ENCODE measurements at regions not wholly inside any gene's neighbourhood (a gene's known extent, or its start where the extent isn't known, plus 50 kb on each side); places are given as distances from the start of the nearest gene placed in this dataset.

DNA sequence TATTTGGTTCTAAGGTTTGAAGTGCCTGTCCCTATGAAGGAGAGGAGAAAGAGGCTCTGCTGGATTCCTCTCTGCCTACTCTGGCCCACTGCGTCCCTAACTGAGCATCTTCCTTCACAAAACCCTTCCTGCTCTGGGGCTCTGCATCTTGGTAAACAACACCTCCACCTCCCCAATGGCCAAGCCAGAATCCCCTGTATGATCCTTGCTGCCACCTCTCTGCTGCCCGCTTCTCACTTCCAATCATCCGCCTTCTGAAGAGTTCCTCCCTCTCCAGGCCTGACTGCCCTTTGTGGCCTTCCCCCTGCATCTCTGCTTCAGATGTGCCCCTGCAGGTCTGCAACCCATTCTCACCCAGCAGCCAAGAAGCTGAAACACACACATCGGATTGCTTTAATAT lies 110.6 kb upstream of the RPH3A start:
- TF ChIP-seq, protein P1, sequence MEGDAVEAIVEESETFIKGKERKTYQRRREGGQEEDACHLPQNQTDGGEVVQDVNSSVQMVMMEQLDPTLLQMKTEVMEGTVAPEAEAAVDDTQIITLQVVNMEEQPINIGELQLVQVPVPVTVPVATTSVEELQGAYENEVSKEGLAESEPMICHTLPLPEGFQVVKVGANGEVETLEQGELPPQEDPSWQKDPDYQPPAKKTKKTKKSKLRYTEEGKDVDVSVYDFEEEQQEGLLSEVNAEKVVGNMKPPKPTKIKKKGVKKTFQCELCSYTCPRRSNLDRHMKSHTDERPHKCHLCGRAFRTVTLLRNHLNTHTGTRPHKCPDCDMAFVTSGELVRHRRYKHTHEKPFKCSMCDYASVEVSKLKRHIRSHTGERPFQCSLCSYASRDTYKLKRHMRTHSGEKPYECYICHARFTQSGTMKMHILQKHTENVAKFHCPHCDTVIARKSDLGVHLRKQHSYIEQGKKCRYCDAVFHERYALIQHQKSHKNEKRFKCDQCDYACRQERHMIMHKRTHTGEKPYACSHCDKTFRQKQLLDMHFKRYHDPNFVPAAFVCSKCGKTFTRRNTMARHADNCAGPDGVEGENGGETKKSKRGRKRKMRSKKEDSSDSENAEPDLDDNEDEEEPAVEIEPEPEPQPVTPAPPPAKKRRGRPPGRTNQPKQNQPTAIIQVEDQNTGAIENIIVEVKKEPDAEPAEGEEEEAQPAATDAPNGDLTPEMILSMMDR (IDR thresholded peaks at IDR 0.05 in 8 of 11, conservative IDR thresholded peaks at IDR 0.05 in 3 of 11), result no peak
- no peak for TF ChIP-seq POLR2AphosphoS5 (IDR thresholded peaks at IDR 0.05)
- no peak for TF ChIP-seq POLR2A (IDR thresholded peaks at IDR 0.05)
